ENCODE measurements at regions not wholly inside any gene's neighbourhood (a gene's known extent, or its start where the extent isn't known, plus 50 kb on each side); places are given as distances from the start of the nearest gene placed in this dataset.

DNA sequence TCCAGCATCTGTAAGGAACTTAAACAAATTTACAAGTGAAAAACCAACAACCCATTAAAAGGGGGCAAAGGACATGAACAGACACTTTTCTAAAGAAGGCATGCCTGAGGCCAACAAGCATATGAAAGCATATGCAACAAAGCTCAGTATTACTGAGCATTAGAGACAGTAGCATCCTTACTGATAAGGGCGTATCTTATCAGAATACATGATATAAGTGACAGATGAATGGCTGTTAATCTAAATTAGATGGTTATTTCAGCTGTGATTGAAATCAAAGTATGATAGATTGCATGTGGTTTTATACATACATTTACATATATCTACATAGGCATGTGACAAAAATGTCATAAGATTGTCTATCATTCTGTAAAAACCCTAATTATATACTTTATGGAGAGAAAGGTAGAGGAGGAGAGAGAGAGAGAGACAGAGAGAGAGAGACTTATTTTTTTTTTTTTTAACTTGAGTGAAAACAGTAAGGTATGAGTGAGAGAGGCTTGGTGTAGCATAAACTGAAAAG, 1240.7 kb downstream of the FAM181B start:
- intact Hi-C loops (cut with DNase I): no loop called here
- ATAC-seq: no peak
- H3K36me3 ChIP-seq: no peaks in the 10 kb centered on the region
- H3K4me1 ChIP-seq: no peaks in the 10 kb centered on the region
- TF ChIP-seq, protein P1, sequence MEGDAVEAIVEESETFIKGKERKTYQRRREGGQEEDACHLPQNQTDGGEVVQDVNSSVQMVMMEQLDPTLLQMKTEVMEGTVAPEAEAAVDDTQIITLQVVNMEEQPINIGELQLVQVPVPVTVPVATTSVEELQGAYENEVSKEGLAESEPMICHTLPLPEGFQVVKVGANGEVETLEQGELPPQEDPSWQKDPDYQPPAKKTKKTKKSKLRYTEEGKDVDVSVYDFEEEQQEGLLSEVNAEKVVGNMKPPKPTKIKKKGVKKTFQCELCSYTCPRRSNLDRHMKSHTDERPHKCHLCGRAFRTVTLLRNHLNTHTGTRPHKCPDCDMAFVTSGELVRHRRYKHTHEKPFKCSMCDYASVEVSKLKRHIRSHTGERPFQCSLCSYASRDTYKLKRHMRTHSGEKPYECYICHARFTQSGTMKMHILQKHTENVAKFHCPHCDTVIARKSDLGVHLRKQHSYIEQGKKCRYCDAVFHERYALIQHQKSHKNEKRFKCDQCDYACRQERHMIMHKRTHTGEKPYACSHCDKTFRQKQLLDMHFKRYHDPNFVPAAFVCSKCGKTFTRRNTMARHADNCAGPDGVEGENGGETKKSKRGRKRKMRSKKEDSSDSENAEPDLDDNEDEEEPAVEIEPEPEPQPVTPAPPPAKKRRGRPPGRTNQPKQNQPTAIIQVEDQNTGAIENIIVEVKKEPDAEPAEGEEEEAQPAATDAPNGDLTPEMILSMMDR (IDR thresholded peaks at IDR 0.05): no peak
- no peaks in the 10 kb centered on the region for H3K27me3 ChIP-seq (ENCODE audit: low read depth)
- no peaks in the 10 kb centered on the region for H3K9me3 ChIP-seq
- no peak for DNase-seq
- H3K27ac ChIP-seq: no peak overlapping the region
- no peak overlapping the region for H3K4me3 ChIP-seq

DNA sequence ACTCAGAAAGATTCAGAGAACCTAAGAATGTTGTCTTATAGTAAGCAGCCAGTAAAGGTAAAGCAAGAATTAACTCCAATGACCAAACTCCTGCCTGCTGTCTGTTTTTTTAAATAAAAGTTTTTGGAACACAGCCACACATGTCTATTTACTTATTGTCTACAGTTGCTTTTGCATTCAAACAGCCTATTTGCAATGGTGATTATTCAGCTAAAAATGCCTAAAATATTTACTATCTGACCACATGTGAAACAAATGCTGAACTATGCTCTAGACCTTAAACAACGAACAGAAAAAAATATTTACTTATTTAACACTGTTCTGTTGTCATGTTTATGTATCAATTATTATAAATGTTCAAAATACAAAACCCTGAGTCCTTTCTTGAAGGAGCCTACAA, 1246.6 kb downstream of the FAM181B start:
- Histone ChIP-seq H3K36me3 (no peaks in the 10 kb centered on the region), H3K9me3 (no peaks in the 10 kb centered on the region), H3K27me3 (ENCODE audit: low read depth) (no peaks in the 10 kb centered on the region), H3K4me3 (no peak overlapping the region), H3K27ac (no peak overlapping the region), H3K4me1 (no peaks in the 10 kb centered on the region)
- DNase-seq (no peak), ATAC-seq (no peak)
- intact Hi-C loops (cut with DNase I): no loop called here
- TF ChIP-seq, protein P1 (IDR thresholded peaks at IDR 0.05): no peak

DNA sequence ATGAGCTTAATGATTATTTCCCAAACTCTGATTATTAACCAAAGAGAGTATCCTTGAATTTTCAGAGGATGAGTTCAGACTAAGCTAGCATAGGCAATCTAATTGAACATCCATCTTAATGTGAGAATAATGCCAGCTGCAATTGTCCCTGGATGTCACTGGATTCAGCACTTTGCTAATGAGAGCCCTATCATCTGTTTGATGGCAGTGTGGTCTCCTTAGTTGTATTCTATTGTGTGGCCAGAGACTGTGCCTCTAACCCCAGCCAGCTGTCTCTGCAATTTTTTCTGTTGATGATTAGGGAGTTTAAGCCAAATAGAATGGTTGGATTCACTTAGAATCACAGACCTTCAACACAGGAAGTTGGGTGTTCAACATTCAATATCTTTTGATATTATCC, 1249.5 kb downstream of the FAM181B start:
- no peak for DNase-seq
- Histone ChIP-seq H3K4me3 (no peak overlapping the region), H3K9me3 (no peaks in the 10 kb centered on the region), H3K36me3 (no peaks in the 10 kb centered on the region), H3K4me1 (no peaks in the 10 kb centered on the region), H3K27ac (no peak overlapping the region), H3K27me3 (ENCODE audit: low read depth) (no peaks in the 10 kb centered on the region)
- TF ChIP-seq, protein P1 (IDR thresholded peaks at IDR 0.05): no peak
- ATAC-seq: no peak
- intact Hi-C loops (cut with DNase I): no loop called here

DNA sequence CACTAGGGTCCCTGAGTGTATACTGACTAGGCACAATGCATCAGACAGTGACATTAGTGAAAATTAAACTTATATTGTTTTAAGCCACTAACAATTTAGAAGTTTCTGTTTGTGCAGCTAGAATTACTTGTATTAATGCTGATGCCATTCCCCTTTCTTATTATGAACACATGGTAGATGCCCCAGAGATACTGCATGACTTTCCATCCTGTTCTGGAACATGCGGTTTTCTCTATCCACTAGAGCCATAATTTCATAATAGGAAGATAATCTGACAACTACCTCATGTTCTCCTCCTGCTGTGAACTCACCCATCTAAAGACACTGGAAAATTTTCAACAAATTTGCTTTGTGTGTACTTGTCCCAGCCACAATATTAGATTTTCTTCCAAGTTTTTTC, 1256.4 kb downstream of the FAM181B start:
- no peak overlapping the region for H3K27ac ChIP-seq
- intact Hi-C loops (cut with DNase I): no loop called here
- H3K27me3 ChIP-seq (ENCODE audit: low read depth): no peaks in the 10 kb centered on the region
- no peaks in the 10 kb centered on the region for H3K36me3 ChIP-seq
- H3K4me3 ChIP-seq: no peak overlapping the region
- H3K9me3 ChIP-seq: no peaks in the 10 kb centered on the region
- no peaks in the 10 kb centered on the region for H3K4me1 ChIP-seq
- DNase-seq (no peak), ATAC-seq (no peak)
- TF ChIP-seq, protein P1 (IDR thresholded peaks at IDR 0.05): no peak

DNA sequence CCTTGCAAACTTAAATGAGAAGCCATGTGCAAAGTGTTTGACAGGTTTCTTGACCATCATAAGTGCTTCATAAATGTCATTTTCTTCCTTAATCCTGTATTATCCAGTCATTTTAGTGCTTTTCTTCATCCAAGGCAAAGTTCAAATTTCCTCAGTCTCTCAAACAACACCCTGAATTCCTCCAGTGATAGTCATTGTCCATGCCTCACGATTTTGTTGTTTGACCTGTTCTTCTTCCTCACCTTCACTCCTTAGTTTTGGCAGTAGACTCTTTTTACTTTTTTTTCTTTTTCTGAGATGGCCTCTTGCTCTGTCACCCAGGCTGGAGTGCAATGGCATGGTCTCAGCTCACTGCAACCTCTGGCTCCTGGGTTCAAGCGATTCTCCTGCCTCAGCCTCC, 1257.3 kb downstream of the FAM181B start:
- TF ChIP-seq, protein P1 (IDR thresholded peaks at IDR 0.05): no peak
- Histone ChIP-seq H3K27ac (no peak overlapping the region), H3K4me1 (no peaks in the 10 kb centered on the region), H3K36me3 (no peaks in the 10 kb centered on the region), H3K4me3 (no peak overlapping the region), H3K9me3 (no peaks in the 10 kb centered on the region), H3K27me3 (ENCODE audit: low read depth) (no peaks in the 10 kb centered on the region)
- intact Hi-C loops (cut with DNase I): no loop called here
- no peak for ATAC-seq
- no peak for DNase-seq

DNA sequence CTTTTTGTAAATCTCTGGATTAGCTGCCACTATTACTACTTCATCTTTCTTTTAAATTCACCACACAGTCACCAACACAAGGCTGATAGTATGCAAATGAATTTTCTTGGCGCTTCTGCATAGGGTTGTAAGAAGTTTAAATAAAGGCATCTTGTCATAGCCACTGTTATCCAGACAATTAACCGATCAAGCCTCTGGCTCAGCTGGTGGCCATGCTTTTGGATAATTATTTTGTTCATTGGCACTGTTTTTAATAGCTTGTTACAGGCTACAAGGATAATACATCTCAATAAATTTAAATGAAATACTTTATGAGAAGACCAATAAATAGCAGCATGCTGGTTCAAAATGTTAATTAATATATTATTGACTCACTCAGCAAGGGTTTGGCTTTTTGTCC, 1261.0 kb downstream of the FAM181B start:
- Histone ChIP-seq H3K27me3 (ENCODE audit: low read depth) (no peaks in the 10 kb centered on the region), H3K4me3 (no peak overlapping the region), H3K9me3 (no peaks in the 10 kb centered on the region), H3K4me1 (no peaks in the 10 kb centered on the region), H3K36me3 (no peaks in the 10 kb centered on the region), H3K27ac (no peak overlapping the region)
- TF ChIP-seq, protein P1 (IDR thresholded peaks at IDR 0.05): no peak
- DNase-seq (no peak), ATAC-seq (no peak)
- intact Hi-C loops (cut with DNase I): no loop called here

Data from lower lobe of right lung (tissue), 2 donors.